ENCODE measurements at regions not wholly inside any gene's neighbourhood (a gene's known extent, or its start where the extent isn't known, plus 50 kb on each side); places are given as distances from the start of the nearest gene placed in this dataset.

DNA sequence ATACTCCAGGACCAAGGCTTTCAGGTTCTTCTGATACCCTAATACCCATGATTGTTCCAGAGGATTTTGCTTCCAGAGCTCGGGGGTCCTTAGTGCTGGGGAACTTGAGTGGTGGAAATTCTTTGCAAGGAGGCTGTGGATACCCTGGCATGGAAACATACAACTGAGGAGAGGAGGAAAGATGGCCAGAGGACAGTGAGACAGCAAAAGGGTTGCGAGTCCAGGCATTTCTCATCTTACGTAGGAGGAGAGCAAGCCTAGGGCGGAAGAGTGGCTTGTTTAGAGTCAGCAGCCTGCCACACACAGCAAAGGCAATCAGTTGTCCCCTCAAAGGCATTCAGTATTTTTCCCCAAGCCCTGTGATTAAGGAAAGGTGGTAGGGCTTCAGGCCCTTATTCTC is 73.5 kb downstream of the ADM start:
- intact Hi-C loops (cut with micrococcal nuclease), result no loop called here
- POLR2A ChIA-PET, result no interaction called here
- Mint-ChIP-seq H3K4me3 (ENCODE audit: unreplicated experiment) (no peak overlapping the region), H3K36me3 (ENCODE audit: insufficient read depth, unreplicated experiment) (no peaks in the 10 kb centered on the region), H3K9me3 (ENCODE audit: unreplicated experiment) (no peaks in the 10 kb centered on the region), H3K27me3 (ENCODE audit: insufficient read depth, unreplicated experiment) (peaks cover 14% of the 10 kb centered on the region), H3K4me1 (ENCODE audit: insufficient read depth, unreplicated experiment) (no peaks in the 10 kb centered on the region), H3K27ac (ENCODE audit: low read depth, unreplicated experiment) (no peak overlapping the region)
- no TSS peak for BruUV-seq (replicated peaks)
- CTCF ChIA-PET, result interaction anchor here (4.3 kb wide), 1 partner anchor 12 kb away, joined by 24 read pairs; no protein-coding TSS in a partner anchor
- no peak for DNase-seq (ENCODE audit: unreplicated experiment)
- TF ChIP-seq, protein P1, sequence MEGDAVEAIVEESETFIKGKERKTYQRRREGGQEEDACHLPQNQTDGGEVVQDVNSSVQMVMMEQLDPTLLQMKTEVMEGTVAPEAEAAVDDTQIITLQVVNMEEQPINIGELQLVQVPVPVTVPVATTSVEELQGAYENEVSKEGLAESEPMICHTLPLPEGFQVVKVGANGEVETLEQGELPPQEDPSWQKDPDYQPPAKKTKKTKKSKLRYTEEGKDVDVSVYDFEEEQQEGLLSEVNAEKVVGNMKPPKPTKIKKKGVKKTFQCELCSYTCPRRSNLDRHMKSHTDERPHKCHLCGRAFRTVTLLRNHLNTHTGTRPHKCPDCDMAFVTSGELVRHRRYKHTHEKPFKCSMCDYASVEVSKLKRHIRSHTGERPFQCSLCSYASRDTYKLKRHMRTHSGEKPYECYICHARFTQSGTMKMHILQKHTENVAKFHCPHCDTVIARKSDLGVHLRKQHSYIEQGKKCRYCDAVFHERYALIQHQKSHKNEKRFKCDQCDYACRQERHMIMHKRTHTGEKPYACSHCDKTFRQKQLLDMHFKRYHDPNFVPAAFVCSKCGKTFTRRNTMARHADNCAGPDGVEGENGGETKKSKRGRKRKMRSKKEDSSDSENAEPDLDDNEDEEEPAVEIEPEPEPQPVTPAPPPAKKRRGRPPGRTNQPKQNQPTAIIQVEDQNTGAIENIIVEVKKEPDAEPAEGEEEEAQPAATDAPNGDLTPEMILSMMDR (IDR thresholded peaks at IDR 0.05; ENCODE audit: unreplicated experiment), result no peak

- no peaks in the 10 kb centered on the region for H3K4me1 Mint-ChIP-seq (ENCODE audit: insufficient read depth, unreplicated experiment)
- DNase-seq (ENCODE audit: unreplicated experiment), result peak; percentile 40
- H3K9me3 Mint-ChIP-seq (ENCODE audit: unreplicated experiment), result no peaks in the 10 kb centered on the region
- no TSS peak for BruUV-seq (replicated peaks)
- ChIA-PET CTCF (interaction anchor here (0.7 to 4.3 kb wide), 2 partner anchors 12 to 1175 kb away, joined by 3 to 24 read pairs; no protein-coding TSS in a partner anchor), POLR2A (interaction anchor here (1.0 kb wide), 1 partner anchor 70 kb away, joined by 4 read pairs; no protein-coding TSS in a partner anchor)
- H3K27me3 Mint-ChIP-seq (ENCODE audit: insufficient read depth, unreplicated experiment), result peaks cover 14% of the 10 kb centered on the region
- intact Hi-C loops (cut with micrococcal nuclease), result no loop called here
- TF ChIP-seq, protein P1 (IDR thresholded peaks at IDR 0.05; ENCODE audit: unreplicated experiment), result no peak
- H3K36me3 Mint-ChIP-seq (ENCODE audit: insufficient read depth, unreplicated experiment), result no peaks in the 10 kb centered on the region
- no peak overlapping the region for H3K4me3 Mint-ChIP-seq (ENCODE audit: unreplicated experiment)
- H3K27ac Mint-ChIP-seq (ENCODE audit: low read depth, unreplicated experiment), result no peak overlapping the region
These were observed 74.1 kb downstream of the ADM start for GRCh38 chr11:10379022-10379421.

DNA sequence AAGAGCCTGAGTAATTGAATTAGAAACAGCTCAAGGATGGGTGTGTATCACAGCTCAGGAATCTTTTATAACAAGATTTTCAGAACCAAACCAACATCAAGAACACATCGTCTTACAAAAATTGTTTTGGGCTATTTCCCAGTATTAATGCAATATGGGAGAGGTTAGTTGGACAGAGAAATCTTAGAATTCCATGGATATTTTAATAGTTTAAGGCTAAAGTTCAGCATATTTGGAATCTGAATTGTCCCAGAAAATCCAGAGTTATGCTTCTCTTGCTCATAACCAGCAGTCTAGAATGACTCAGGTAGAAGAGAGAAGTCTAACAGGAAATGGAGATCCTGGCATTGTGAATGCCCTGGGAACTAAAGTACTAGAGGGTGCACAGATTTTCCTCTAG is 74.6 kb downstream of the ADM start:
- intact Hi-C loops (cut with micrococcal nuclease), result no loop called here
- TF ChIP-seq, protein P1 (IDR thresholded peaks at IDR 0.05; ENCODE audit: unreplicated experiment), result no peak
- POLR2A ChIA-PET, result interaction anchor here (1.0 kb wide), 1 partner anchor 70 kb away, joined by 4 read pairs; no protein-coding TSS in a partner anchor
- DNase-seq (ENCODE audit: unreplicated experiment), result no peak
- Mint-ChIP-seq H3K4me3 (ENCODE audit: unreplicated experiment) (no peak overlapping the region), H3K27ac (ENCODE audit: low read depth, unreplicated experiment) (no peak overlapping the region), H3K9me3 (ENCODE audit: unreplicated experiment) (no peaks in the 10 kb centered on the region), H3K27me3 (ENCODE audit: insufficient read depth, unreplicated experiment) (peaks cover 14% of the 10 kb centered on the region), H3K4me1 (ENCODE audit: insufficient read depth, unreplicated experiment) (no peaks in the 10 kb centered on the region), H3K36me3 (ENCODE audit: insufficient read depth, unreplicated experiment) (no peaks in the 10 kb centered on the region)
- BruUV-seq (replicated peaks), result no TSS peak
- CTCF ChIA-PET, result interaction anchor here (0.7 to 4.3 kb wide), 2 partner anchors 13 to 1174 kb away, joined by 3 to 24 read pairs; no protein-coding TSS in a partner anchor

GRCh38 chr11:10379871-10380568 is 75.0 kb upstream of the AMPD3 start:
- CTCF ChIA-PET, result interaction anchor here (1.6 to 4.3 kb wide), 2 partner anchors 13 to 26 kb away, joined by 7 to 24 read pairs; no protein-coding TSS in a partner anchor
- DNase-seq (ENCODE audit: unreplicated experiment), result no peak

More at GRCh38 chr11:10379871-10380568, 75.0 kb upstream of the AMPD3 start:
- no peaks in the 10 kb centered on the region for H3K4me1 Mint-ChIP-seq (ENCODE audit: insufficient read depth, unreplicated experiment)
- peaks cover 14% of the 10 kb centered on the region for H3K27me3 Mint-ChIP-seq (ENCODE audit: insufficient read depth, unreplicated experiment)
- H3K4me3 Mint-ChIP-seq (ENCODE audit: unreplicated experiment), result no peak overlapping the region
- intact Hi-C loops (cut with micrococcal nuclease), result no loop called here
- H3K36me3 Mint-ChIP-seq (ENCODE audit: insufficient read depth, unreplicated experiment), result no peaks in the 10 kb centered on the region
- POLR2A ChIA-PET, result interaction anchor here (1.0 kb wide), 1 partner anchor 71 kb away, joined by 4 read pairs; no protein-coding TSS in a partner anchor
- H3K27ac Mint-ChIP-seq (ENCODE audit: low read depth, unreplicated experiment), result no peak overlapping the region
- no peaks in the 10 kb centered on the region for H3K9me3 Mint-ChIP-seq (ENCODE audit: unreplicated experiment)
- TF ChIP-seq, protein P1 (IDR thresholded peaks at IDR 0.05; ENCODE audit: unreplicated experiment), result no peak
- BruUV-seq (replicated peaks), result no TSS peak

Data from MCF 10A (cell line).